ENCODE measurements at regions not wholly inside any gene's neighbourhood (a gene's known extent, or its start where the extent isn't known, plus 50 kb on each side); places are given as distances from the start of the nearest gene placed in this dataset.
"Not testable (repeated sequence)": the region's sequence is repeated elsewhere in the genome, so short reads cannot be mapped to it uniquely, and the experiment has no call there.

DNA sequence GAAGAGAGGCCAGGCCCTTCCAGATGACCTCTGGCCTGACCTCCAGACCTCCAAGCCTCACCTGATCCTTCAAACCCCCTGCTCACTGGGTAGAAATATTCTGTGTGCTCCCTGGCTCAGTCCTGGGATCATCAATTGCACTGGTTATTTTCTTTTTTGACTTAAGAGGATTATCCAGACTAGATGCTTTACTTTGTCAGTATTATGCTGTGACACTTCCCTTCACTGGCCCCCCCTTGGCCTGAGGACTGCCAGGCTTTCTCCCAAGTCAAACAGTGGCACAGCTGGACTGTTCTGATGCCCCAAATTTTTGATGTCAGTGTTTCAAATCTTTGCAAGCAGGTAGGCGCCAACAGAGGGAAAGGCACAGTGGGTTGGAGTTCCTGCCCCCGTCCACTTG, 156.3 kb upstream of the SKOR2 start:
- no peak for DNase-seq (ENCODE audit: low read depth)

DNA sequence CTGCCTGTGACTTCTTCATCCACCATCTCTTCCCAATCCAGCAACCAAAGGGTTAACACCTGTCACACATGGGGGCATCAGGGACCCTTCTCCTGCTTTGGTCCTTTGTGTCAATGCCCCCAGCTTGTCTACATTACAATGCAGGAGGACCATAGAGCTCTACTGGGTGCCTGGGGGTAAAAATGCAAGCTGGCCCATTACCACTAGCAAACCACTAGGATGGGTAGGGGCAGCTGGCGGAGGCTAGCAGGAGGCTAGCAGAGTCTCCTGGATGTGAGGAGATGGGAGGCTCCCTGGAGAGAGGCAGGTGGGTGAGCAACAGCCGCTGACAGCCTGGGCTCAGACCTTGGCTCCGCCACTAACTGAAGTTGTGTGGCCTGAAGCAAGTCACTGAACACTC, 153.4 kb upstream of the SKOR2 start:
- no peak for DNase-seq (ENCODE audit: low read depth)

DNA sequence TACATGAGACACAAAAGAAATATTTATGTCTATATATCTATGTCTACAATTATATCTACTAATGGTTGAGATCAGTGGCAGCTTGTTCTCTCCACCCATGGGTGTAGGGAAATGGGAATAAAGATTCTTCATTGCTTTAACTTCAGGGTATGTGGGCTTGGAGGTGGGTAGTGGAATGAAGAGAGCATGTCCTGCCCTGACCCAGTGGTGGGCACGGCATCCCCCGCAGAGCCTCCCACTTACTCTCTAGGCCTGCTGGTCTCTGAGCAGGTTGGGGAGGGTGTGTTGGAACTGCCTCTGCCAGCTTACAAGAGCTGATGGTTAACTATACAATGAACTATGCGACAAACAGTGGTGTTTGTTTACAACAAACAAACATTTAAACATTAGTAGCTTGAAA, 152.5 kb upstream of the SKOR2 start:
- DNase-seq (ENCODE audit: low read depth) = no peak

DNA sequence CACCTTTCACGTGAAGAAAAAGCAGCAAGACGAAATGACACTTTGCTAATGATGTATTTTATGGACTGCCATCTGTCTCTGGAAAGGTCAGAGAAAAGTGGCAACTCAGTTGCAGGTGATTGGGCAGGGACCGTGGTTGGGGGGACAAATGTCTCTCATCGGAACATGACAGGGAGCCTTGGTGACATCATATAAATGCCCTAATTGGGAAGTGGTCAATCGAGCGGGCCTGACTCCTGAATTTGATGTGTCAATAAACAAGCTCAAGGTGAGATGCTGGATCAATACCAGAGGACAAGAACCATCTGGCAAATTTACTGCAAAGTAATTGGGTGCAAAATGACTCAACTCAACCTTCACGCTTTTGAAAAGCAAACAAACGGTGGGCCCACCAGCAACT, 151.9 kb upstream of the SKOR2 start:
- DNase-seq (ENCODE audit: low read depth) = no peak

DNA sequence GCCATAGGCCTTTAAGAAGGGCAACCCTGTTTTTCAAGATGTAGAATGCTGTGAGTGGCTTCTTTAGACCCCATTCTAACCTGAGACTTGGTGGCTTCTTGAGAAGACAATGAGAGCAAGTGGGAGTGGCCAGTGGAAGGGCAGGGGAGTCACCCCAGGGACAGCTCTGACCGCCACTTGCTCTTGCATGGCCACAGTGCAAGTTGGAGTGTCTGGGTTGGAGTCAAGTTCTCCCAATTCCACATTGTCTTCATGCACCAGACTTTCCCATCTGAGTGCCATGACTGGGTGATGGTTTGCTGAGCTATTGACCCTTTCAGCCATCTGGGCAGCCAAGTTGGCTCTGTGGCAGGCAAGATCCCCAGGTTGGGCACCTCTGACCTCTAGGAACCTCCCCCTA, 148.0 kb upstream of the SKOR2 start:
- no peak for DNase-seq (ENCODE audit: low read depth)

DNA sequence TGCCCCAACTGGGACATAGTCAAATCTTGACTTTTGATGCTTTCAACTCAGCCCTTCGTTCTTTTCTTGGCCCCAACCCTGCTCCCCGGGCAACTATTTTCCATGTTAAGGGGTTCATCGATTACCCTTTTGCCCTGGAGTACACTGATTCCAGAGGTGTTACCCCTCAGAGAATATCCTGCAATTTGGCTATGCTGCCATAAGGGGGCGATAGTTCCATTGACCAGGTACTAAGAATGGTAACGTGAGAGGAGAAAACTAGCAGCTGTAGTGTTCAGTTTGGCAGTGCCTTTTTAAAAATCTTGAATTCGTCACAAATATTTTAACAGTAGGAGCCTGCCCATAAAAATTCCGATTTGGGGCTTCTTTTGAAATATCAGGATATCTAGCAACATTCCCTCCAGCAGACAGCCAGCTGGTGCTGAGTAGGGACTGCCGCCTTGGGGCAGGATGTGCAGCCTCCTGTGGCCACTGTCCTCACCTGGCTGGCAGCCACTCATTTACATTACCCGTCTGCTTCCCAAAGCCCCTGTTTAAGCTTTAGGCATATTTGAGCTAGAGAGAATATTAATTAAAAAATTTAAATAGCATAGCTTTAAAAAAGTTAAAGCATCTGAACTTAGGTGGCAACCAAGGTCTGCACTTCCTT, 146.3 kb upstream of the SKOR2 start:
- DNase-seq (ENCODE audit: low read depth) = no peak

DNA sequence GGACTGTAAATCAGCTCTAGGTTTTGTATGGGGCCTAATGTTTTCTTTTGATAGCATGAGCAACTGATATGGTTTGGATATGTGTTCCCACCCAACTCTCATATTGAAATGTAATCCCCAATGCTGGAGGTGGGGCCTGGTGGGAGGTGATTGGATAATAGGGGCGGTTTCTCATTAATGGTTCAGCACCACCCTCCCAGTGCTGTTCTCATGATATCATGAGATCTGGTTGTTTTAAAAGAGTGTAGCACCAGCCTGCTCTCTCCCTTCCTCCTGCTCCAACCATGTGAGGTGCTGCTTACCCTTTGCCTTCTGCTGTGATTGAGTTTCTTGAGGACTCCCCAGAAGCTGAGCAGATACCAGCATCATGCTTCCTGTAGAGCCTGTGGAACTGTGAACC, 140.2 kb upstream of the SKOR2 start:
- no peak for DNase-seq (ENCODE audit: low read depth)

DNA sequence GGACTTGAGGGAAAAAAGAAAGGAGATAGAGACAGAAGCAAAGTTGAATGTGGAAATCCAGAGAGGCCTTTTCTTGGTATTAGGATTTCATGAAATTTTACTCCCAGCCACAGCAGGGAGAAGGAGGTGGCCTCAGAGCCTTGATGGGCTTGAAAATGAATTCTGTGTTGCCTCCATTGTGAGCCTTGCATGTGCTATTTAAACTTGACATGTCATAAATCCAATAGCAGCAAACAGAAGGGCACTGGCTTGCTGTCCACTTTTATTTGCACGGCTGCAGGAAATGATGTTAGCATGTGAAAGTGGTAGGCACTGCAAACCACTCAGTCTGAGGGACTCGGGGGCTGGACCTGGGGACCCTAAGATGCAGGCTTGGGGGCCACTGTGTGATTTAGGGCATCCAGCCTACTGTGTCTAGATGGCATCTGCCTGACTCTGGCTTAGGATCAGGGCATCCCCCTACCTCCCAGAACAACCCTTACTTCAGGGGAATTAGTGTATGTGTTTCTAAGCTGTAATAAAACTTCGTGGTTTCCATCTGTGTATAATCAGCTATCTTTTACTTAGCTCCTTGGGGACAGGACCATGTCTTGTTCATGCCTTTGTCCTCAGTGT, 139.1 kb upstream of the SKOR2 start:
- DNase-seq (ENCODE audit: low read depth) = no peak

DNA sequence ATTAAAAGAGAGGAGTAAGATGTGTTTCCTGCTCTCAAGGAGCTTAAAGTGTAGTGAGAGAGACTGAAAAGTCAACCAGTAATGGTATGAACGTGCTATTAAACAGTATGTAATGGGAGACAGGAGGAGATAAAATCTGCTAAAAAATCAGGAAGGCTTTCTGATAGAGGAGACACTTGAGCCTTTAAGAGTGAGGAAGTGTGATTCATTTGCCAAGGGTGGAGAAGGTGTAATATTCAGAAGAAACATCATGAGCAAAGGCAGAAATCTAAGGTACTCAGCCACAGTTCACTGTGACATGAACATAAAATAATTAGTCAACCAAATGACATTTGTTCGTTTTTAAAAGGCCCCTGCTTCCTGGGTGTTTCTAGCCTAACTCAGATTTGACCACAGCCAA, 137.8 kb upstream of the SKOR2 start:
- no peak for DNase-seq (ENCODE audit: low read depth)

DNA sequence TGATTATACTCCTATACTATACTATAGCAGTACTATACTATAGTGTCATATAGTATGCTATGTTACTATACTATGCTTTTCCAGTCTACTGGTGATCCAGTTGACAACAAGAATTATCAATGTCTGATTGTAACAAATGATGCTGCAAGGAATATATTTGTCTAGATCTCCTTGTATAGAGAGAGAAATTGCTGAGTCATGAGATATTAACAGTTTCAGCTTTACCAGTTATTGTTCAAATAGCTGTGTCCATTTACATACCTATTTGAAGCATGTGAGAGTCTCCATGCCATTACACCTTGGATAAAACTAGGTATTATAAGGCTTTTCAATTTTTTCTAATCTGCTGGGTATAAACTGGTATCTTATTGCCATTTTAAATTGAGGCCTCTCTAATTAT, 136.4 kb upstream of the SKOR2 start:
- no peak for DNase-seq (ENCODE audit: low read depth)

DNA sequence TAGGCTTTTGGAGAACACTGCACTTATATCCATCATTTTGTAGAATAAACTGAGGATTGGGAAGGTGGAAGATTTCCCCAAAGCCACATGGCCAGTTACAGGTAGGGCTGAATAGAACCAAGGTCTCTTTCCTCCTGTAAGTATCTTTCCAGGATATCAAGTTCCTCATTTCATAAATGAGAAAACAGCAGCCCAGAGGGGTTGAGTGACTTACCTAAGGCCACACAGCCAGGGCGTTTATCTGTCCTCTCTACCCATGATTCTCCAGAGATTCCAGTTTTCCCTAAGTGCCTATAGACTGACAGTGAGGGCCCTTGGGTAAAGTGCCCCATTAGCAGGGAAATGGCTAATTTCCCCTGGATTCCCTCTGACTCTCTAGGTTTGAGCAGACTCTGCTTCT, 132.3 kb upstream of the SKOR2 start:
- DNase-seq (ENCODE audit: low read depth) = no peak

DNA sequence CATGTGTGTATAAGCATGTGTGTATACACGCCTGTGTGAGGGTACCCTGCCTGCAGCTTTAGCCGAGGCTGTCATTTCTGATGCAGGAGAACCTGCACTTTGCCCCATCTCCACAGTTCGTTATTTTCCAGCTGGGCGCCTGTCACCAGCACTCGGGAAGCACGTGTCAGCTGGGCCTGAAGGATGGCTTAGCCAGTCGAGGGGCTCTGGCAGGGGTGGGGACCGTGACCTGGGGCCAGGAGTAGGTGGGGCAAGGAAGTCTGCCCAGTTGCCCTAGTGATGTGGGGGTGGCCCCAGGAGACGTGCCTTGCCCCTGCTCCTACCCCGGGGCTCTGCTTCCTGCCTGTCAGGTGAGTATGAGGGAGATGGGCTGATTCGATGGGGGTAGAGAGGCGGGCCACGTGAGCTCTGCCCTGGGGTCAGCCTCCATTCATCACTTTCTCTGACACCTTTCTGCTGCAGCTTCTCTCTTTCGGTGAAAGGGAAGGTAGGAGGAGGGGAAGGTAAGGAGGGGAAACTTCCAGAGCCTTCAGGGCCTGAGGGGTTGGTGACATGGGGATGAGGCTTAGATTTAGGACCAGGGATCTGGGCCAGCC, 130.6 kb upstream of the SKOR2 start:
- DNase-seq (ENCODE audit: low read depth) = no peak

DNA sequence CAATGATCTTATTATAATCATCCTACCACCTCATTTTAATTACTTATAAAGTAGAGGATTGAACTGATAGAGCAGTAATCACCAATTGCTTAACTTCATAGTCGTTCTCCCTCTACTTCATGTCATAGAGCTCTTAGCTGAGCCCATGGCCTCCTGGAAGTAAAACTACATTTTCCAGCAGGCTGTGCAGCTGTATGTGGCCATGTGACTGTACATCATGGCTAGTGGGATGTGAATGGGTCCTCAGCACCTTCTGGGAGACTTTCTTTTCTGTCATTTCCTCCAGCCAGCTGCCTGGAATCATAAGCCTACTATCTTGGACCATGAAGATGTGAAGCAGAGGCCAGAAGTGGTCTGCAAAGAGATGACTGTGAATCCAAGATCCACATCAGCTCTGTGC, 128.7 kb upstream of the SKOR2 start:
- no peak for DNase-seq (ENCODE audit: low read depth)

DNA sequence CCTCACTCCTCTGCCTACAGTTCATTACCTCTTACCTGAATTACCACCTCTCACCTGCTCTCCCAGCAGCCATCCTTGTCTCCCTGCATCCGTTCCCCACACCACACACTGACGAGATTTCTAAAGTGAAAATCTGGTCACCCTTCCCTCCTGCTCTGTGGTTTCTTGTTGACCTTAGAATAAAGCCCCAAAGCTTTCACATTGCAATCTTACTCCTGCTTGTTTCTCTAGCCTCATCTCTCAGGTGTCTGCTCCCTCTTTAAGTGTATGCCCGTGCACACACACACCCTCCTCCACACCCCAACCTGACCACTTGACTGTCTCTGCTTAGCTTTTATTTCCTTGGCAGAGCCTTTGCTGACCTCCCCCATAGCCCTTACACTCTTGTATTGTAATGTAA, 122.0 kb upstream of the SKOR2 start:
- DNase-seq (ENCODE audit: low read depth) = no peak

DNA sequence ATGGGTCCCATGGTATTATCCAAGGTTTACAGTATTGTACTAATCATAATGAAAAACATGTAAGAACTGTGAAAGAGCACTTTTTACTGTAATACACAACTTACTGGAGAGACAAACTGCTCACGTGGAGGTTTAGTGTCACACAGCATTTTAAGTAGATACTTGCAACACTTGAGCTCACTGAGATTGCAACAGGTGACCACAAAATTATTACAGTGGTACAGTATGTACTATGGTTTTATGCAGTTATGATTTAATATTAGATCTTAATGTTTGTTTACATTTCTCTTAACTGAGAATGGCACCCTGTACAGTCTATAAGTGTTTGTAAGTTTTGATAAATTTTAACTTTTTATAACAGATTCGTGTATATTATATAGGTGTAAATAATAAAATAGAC, 118.6 kb upstream of the SKOR2 start:
- no peak for DNase-seq (ENCODE audit: low read depth)

DNA sequence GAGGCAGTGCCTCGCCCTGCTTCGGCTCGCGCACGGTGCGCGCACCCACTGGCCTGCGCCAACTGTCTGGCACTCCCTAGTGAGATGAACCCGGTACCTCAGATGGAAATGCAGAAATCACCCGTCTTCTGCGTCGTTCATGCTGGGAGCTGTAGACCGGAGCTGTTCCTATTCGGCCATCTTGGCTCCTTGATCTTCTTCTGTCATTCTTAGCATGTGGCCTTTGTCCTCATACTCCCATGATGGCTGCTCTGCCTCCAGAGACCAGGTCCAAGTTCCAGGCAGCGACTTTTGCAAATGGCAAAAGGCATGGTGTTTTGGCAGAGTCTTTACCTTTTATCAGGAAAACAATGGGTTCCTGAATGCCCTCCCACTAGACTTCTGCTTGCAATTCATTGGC, 102.6 kb upstream of the SKOR2 start:
- not testable (repeated sequence) for DNase-seq (ENCODE audit: low read depth)

DNA sequence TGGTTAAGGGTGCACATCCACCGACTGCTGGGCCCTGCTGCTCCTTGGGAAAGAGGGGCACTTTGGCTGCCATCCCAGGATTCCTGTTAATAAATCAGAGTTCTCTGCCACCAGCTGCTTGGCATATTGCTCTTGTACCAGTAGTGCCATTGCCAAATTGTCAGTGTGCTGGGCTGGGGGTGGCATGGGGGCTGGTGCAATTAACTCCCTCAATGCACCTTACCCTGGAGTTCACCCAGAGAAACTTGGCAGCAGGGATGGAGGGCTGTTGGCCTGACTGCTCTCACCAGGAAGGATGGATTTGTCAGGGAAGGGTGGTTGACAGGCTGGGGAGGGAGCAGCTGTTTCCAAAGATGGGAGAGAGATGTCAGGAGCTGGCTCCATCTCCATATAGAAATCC, 94.6 kb upstream of the SKOR2 start:
- DNase-seq (ENCODE audit: low read depth) = no peak

DNA sequence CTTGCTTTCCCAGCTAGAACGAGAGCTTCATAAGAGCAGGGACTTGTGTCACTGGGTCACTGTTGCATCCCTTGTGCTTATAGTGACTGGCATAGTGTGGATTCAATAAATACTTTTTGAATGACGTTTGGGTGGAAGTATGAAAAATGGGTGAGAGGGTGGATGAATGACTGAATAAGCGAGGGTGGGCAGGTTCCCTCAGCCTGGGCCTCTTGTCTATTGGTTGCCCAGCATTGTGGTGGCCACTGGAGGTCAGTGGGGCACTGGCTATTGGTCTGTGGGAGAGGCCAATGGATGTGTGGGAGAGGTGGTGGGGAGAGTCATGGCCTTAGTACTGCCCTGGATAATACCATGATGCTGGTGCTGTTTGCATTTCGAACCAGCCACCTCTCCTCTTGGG, 93.8 kb upstream of the SKOR2 start:
- no peak for DNase-seq (ENCODE audit: low read depth)

DNA sequence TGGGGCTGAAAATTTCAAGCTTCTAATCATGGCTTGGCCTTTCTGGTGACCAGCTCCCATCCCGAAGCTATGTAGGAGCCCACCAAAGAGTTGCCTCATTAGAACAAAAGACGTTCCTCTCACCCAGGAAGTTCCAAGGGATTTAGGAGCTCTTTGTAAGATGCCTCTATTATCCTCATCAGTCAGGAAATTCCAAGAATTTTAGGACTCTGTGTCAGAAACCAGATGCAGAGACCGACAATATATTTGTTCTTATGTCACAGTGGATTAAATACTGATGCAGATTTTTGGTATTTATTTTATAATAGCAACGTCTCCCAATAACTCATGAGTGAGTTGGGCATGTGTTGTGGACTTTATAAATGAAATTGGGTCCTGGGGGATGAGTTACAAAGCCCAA, 91.8 kb upstream of the SKOR2 start:
- no peak for DNase-seq (ENCODE audit: low read depth)

DNA sequence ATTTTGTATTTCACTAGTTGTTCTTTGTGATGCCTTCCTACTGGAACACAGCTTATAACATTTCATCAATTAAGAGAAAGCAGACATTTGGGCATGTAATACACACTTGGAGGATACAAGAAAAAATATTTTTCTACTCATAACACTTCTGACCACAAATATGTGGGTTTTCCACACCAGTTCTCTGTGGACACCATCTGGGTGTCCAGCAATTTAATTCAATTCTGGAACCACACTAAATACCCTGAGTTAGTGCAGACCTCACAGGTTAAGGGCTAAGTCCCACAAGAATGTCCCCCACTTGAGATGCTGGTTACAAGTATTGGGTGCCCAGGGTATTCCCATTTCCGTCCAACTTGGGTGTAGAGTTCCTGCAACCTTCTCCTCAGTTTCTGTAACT, 91.1 kb upstream of the SKOR2 start:
- no peak for DNase-seq (ENCODE audit: low read depth)

DNA sequence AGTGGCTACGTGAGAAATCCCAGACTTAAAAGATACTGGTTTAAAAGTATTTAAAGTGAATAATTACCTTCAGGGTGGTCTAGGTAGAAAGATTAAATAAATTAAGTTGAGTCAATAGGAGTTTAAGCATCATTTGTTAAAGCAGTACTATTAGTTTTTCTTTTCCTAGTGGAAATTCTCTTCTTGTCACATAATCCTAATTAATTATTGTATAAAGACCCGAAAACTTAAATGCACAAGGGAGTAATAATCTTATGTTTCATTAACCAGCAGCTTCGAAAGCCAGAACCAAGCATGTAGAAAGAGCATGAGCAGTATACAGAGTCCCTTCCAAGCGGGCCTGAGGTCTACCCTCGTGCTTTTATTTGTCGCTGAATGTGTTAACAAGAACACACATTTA, 90.2 kb upstream of the SKOR2 start:
- DNase-seq (ENCODE audit: low read depth) = no peak

DNA sequence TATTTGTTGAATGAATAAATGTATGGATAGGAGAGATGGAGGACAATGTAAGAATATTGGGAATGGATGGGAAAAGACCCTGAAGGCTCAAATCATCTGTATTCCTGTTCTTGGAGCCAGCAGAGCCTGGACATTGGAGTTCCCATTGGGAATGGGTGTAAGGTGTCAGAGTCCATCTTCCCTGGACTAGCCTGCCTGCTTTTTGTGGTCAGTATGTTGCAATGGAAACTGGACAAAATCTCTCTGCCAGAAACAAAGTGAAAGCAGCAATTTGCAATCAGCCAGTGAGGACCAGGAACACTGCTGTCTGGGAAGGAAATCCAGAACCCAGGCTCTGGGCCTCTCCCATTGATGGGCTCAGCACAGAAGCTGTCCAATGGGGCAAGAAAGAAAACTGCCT, 83.5 kb upstream of the SKOR2 start:
- DNase-seq (ENCODE audit: low read depth) = no peak

DNA sequence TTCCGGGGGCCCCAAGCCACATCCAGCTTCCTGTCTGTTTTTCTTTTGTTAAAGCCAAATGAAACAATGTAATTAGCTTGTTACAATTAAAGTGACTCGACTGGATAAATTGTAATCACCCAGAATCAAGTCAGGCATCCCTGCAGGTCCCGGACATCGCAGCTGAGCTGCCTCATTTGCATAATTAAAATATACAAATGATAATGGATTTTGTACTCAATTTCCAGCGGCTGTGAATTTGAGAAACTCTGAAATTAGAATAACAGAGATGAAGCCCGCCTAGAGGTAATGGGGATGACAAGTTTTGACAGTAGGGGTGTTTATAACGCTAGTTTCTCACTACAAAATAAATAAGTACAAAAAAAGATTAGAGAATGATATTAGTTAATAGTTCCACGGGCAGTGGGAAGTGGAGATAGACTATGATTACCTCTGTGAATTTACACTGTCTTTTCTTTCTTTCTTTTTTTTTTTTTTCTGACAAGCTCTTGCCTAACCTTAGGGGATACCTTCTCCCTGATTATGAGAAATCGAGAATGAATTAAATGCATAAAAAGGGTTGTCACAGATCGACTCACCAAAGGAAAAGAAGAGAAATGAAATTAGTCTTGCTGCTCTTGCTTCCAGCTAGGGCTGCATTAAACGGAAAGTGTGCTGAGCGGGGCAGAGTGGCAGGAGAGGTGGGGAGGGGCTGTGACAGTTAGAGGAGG, 82.6 kb upstream of the SKOR2 start:
- no peak for DNase-seq (ENCODE audit: low read depth)

DNA sequence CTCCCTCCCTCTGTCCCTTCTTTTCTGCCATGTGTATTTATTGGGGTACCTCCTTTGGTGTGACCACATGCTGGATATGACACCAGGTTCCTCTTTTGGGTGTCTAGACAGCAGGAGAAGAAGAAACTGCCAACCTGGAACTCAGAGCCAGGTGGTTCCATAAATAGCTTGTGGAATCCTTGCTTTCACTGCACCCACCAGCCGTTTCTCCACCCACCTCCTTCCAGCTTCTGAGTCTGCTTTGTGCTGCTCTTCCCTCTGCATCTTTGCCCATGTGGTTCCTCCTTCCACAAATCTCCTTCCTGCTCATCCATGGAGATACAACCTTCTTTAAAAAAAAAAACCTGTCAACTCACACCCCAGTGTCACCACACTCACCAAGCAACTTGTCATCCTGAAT, 80.2 kb upstream of the SKOR2 start:
- DNase-seq (ENCODE audit: low read depth) = no peak
